ENCODE measurements at regions not wholly inside any gene's neighbourhood (a gene's known extent, or its start where the extent isn't known, plus 50 kb on each side); places are given as distances from the start of the nearest gene placed in this dataset.

DNA sequence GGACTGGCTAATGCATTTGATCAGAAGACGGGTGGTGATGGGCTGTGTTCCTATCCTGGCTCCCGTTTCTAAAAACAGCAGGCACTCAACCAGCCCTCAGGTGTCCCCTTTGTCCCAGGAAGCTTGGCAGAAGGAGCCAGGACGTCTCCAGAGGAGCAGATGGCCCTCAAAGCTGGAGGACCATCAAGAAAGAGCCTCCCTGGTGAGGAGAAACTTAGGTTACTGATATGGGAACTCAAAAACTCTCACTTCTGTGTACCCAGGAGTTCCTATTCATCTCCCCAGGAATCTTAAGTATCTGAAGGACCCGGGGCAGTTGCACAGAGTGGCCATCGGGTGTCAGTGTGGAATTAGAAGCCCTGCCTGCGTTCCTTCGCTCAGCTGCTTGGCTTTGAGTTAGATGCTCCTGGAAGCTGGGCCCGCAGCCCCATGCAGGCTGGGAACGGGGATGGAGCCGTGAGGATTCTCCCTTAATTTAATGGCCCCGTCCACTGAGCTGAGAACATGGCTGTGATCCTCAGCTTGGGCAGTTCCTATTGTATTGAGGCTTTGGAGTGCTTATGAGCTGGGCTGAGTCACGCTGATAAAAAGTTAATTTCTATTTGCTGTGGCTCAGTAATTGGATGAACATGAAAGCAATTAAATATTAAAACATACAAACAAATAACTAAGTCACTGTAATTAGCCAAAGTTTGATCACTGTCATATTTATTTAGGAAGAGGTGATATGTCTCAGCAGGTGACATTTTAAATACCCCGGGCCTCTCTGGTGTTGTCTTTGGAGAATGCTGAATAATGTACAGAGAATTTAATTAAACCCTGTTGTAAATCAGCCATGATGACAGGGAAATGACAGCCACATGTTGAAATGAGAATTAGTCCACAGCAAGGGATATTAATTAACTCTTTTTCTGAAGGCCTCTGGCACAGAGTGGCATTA is 402.1 kb downstream of the SEC14L1 start:
- no peaks in the 10 kb centered on the region for H3K36me3 ChIP-seq
- H3K9me3 ChIP-seq, result no peaks in the 10 kb centered on the region
- H3K4me3 ChIP-seq, result no peak overlapping the region
- peak; percentile 86 for DNase-seq
- H3K4me1 ChIP-seq, result peaks cover 0 to 5% of the 10 kb centered on the region in 2 donors
- no peak for TF ChIP-seq POLR2A (IDR thresholded peaks at IDR 0.05)
- TF ChIP-seq, protein P1, sequence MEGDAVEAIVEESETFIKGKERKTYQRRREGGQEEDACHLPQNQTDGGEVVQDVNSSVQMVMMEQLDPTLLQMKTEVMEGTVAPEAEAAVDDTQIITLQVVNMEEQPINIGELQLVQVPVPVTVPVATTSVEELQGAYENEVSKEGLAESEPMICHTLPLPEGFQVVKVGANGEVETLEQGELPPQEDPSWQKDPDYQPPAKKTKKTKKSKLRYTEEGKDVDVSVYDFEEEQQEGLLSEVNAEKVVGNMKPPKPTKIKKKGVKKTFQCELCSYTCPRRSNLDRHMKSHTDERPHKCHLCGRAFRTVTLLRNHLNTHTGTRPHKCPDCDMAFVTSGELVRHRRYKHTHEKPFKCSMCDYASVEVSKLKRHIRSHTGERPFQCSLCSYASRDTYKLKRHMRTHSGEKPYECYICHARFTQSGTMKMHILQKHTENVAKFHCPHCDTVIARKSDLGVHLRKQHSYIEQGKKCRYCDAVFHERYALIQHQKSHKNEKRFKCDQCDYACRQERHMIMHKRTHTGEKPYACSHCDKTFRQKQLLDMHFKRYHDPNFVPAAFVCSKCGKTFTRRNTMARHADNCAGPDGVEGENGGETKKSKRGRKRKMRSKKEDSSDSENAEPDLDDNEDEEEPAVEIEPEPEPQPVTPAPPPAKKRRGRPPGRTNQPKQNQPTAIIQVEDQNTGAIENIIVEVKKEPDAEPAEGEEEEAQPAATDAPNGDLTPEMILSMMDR (IDR thresholded peaks at IDR 0.05), result peak; percentile 91 to 97 (median 94)
- H3K27ac ChIP-seq, result peak overlapping the region; percentile 17 to 55
- H3K27me3 ChIP-seq, result no peaks in the 10 kb centered on the region
- intact Hi-C loops (cut with DNase I; ENCODE audit: low total_unique reads), result loop anchor here (5.0 kb wide), 1 partner anchor 469 kb away; no protein-coding TSS in a partner anchor

DNA sequence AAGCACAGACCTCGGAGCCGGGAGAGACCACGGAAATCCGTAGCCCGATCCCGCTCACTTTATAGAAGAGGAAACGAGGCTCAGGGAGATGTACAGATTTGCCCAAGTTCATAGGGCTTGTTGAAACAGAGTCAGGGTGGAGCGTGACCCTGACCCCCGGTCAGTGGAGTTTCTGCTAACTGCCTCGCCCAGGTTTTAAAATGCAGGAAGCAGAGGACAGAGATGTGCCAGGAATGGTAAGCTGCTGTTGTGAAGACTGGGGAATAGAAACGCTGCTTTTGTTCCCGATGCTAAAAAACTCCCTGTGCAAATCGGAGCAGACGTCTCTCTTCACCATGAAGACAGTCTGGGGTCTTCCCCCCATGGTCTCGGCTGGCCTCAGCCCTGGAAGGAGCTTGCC is 403.0 kb downstream of the SEC14L1 start:
- Histone ChIP-seq H3K4me3 (no peak overlapping the region), H3K27ac (no peak overlapping the region), H3K4me1 (peaks cover 0 to 5% of the 10 kb centered on the region in 2 donors), H3K27me3 (no peaks in the 10 kb centered on the region), H3K36me3 (no peaks in the 10 kb centered on the region), H3K9me3 (no peaks in the 10 kb centered on the region)
- no peak for DNase-seq
- intact Hi-C loops (cut with DNase I; ENCODE audit: low total_unique reads), result loop anchor here (5.0 kb wide), 1 partner anchor 468 kb away; no protein-coding TSS in a partner anchor
- TF ChIP-seq, protein P1 (IDR thresholded peaks at IDR 0.05), result no peak
- TF ChIP-seq POLR2A (IDR thresholded peaks at IDR 0.05), result no peak

DNA sequence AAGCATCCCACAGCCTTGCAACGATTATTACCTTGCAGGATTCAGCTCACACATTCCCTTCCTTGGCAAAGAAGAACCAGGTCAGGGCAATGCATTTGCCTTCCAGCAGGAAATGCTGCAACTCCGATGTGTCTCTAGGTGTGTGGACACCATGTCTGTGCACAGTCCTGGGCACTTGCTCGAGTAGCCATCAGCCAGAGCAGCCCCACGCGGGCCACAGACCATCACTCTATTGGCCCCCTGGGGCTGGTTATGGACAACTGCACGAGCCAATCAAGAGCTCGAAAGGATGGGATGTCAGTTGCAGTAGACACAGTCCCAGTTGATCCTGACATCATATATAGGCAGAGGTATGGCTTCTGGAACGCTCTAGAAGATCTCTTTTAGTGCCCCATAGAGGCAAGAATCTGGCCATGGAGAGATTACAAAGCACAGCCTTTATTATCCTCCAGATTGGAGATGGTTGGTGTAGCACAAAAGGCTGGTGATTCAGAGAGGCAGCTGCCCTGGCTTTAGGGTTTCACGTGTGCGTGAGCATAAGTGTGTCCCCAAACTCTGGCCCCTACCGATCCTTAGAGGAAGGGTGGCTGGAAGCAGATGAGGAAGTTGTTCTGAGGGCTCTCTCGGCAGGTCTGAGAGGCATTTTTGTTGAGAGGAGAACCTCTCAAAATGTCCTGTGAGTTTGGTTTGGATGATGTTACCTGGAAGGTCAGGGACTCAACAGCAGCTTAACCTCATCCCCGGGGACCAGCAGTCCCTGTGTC is 403.8 kb downstream of the SEC14L1 start:
- H3K27ac ChIP-seq, result no peak overlapping the region
- no peak for TF ChIP-seq POLR2A (IDR thresholded peaks at IDR 0.05)
- TF ChIP-seq, protein P1 (IDR thresholded peaks at IDR 0.05), result no peak
- intact Hi-C loops (cut with DNase I; ENCODE audit: low total_unique reads), result loop anchor here (5.0 kb wide), 1 partner anchor 468 kb away; no protein-coding TSS in a partner anchor
- DNase-seq, result no peak
- H3K4me1 ChIP-seq, result peaks cover 0 to 5% of the 10 kb centered on the region in 2 donors
- no peaks in the 10 kb centered on the region for H3K27me3 ChIP-seq
- no peak overlapping the region for H3K4me3 ChIP-seq
- H3K9me3 ChIP-seq, result no peaks in the 10 kb centered on the region
- H3K36me3 ChIP-seq, result no peaks in the 10 kb centered on the region

DNA sequence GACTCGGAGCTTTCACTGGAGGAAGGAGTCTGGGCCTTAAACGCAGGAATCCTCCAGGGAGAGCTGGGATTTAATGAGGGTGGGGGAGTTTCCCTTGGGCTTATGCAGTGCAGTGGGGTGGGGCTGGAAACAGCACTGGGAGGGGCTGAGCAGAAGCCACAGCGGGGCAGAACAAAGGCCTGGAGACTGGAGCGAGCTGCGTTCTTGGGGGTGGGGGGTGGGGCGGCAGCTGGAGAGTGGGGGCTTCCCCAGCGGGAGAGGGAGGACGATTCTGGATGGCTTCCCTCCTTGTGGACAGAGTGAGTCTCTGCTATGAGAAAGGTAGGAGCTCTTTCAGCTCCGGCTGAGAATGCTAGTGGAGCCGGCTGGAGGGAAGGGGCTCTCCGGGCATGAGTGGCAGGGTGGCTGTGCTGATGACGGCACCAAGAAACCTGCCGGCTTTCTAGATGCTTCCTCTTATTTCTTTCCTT is 406.0 kb downstream of the SEC14L1 start:
- Histone ChIP-seq H3K4me1 (peaks cover 0 to 5% of the 10 kb centered on the region in 2 donors), H3K9me3 (no peaks in the 10 kb centered on the region), H3K27ac (no peak overlapping the region), H3K27me3 (no peaks in the 10 kb centered on the region), H3K4me3 (no peak overlapping the region), H3K36me3 (no peaks in the 10 kb centered on the region)
- intact Hi-C loops (cut with DNase I; ENCODE audit: low total_unique reads), result no loop called here
- peak in 1 of 2 donors; percentile 26 for DNase-seq
- TF ChIP-seq POLR2A (IDR thresholded peaks at IDR 0.05), result no peak
- TF ChIP-seq, protein P1 (IDR thresholded peaks at IDR 0.05), result no peak
